Spleen (tissue), 7 donors: ENCODE measurements at regions not wholly inside any gene's neighbourhood (a gene's known extent, or its start where the extent isn't known, plus 50 kb on each side); places are given as distances from the start of the nearest gene placed in this dataset.

Experiments
- POLR2A ChIP-seq, 3 donors: fragments of 450-650 bp; IDR thresholded peaks; one replicate each; pipeline ENCODE4 v1.5.1; 2017; ENCODE audit warnings: antibody characterized with exemption in 3 of 3, mild to moderate bottlenecking in 1 of 3
- POLR2AphosphoS5 ChIP-seq, 3 donors: sonication (generic); formaldehyde crosslinking; IDR thresholded peaks; one replicate each; pipeline ENCODE4 v1.5.1; 2017; ENCODE audit warnings: antibody characterized with exemption in 3 of 3
- TF ChIP-seq, protein P1 (sequence below), 11 experiments: fragments of 200-600 bp in 7 of 11; fragments of 450-650 bp in 4 of 11; sonication (generic) in 4 of 11; IDR thresholded peaks in 8 of 11; conservative IDR thresholded peaks in 3 of 11; 1 replicate in 7 of 11; 2 replicates in 4 of 11; pipeline versions ENCODE4 v1.4.0 to v1.8.0; 2016 to 2021; ENCODE audit warnings: antibody characterized with exemption in 11 of 11, inconsistent platforms in 4 of 11, mild to moderate bottlenecking in 1 of 11
- donor health status: DM: no; HTN: no; CAD: no; lungs with moderate emphysema.
- donor health status: DM: no; HTN: no; CAD: no.
- donor health status: DM: no; HTN: no; CAD: no.

DNA sequence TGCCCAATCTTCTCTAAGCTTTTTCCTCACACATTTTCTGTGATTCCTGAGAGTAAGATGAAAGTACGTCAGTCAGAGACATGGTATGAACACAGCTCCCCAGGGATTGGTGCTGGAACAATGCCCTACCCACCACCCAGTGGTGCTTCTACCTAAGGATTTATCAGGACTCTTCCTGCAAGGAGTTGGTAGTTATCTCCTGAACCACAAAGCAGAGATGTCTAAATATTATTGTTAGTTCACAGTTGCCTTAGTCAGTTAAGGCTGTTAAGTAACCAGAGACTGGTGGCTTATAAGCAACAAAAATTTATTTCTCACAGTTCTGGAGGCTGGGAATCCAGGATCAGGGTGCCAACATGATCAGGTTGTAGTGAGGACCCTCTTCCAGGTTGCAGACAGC is 60.3 kb upstream of the CCDC85A start:
- TF ChIP-seq, protein P1, sequence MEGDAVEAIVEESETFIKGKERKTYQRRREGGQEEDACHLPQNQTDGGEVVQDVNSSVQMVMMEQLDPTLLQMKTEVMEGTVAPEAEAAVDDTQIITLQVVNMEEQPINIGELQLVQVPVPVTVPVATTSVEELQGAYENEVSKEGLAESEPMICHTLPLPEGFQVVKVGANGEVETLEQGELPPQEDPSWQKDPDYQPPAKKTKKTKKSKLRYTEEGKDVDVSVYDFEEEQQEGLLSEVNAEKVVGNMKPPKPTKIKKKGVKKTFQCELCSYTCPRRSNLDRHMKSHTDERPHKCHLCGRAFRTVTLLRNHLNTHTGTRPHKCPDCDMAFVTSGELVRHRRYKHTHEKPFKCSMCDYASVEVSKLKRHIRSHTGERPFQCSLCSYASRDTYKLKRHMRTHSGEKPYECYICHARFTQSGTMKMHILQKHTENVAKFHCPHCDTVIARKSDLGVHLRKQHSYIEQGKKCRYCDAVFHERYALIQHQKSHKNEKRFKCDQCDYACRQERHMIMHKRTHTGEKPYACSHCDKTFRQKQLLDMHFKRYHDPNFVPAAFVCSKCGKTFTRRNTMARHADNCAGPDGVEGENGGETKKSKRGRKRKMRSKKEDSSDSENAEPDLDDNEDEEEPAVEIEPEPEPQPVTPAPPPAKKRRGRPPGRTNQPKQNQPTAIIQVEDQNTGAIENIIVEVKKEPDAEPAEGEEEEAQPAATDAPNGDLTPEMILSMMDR (IDR thresholded peaks at IDR 0.05 in 8 of 11, conservative IDR thresholded peaks at IDR 0.05 in 3 of 11), result no peak
- TF ChIP-seq POLR2A (IDR thresholded peaks at IDR 0.05), result no peak
- TF ChIP-seq POLR2AphosphoS5 (IDR thresholded peaks at IDR 0.05), result no peak
